ENCODE measurements at regions not wholly inside any gene's neighbourhood (a gene's known extent, or its start where the extent isn't known, plus 50 kb on each side); places are given as distances from the start of the nearest gene placed in this dataset.
A peak's percentile ranks its signal among the peaks of the same experiment; 100 is the strongest.

DNA sequence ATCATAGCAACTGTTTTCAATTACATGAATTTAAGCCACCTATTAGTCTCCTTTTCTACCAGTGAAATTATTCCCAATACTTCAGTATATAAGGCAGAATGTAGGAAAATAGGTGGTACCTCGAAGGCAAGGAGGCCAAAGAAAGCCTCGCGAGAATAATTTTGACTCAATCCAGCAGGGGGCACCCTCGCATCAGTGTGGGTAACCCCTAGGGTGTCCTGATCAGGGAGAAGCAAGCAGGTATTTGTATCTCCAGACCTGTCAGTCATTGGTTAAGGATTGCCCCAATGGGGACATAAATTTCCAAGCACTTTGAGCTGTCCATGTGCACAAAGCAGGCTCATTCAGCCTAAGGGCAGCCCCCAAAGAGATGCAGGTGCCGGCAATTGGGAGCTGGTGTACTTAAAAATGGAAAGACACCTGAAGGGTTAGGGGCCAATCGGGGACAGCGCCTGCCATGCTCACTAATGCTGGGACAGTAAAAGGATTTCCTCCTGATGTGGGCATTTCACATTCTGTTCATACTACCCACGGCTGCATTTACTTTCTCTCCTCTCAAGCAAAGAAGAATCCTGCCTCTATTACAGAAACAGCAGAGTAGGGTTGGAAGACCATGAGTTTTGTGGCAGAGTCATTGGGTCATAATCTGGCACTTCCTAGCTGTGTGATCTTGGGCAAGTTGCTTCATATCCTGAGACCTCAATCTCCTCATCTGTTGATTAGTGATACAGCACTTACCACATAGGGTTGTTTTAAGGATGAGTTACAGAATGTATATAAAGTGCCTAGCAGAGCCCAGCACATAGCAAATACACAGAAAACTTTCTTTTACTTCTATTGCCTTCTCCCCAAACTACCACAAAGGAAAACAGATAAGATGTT, 136.1 kb downstream of the ICOS start:
- Histone ChIP-seq H2AFZ (ENCODE audit: low read length) (no peak overlapping the region), H3K9me3 (ENCODE audit: low read length) (no peaks in the 10 kb centered on the region), H4K20me1 (ENCODE audit: insufficient read depth, low read length) (no peaks in the 10 kb centered on the region), H3K4me2 (ENCODE audit: low read length) (no peak overlapping the region), H3K36me3 (ENCODE audit: insufficient read depth, low read length) (no peaks in the 10 kb centered on the region), H3K9me2 (ENCODE audit: insufficient read depth, low read length) (no peaks in the 10 kb centered on the region), H3K27ac (ENCODE audit: low read depth, low read length, poor library complexity, severe bottlenecking) (no peak overlapping the region), H3K4me1 (ENCODE audit: insufficient read depth, low read length, poor library complexity, severe bottlenecking) (no peaks in the 10 kb centered on the region), H3K4me3 (ENCODE audit: low read depth, low read length, poor library complexity, severe bottlenecking) (no peak overlapping the region), H3K79me2 (ENCODE audit: insufficient read depth, low read depth, low read length) (no peaks in the 10 kb centered on the region)
- no TSS peak for BruUV-seq (replicated peaks)
- ChIA-PET POLR2A (interaction anchor here (1.0 kb wide), 1 partner anchor 28 kb away, joined by 3 read pairs; no protein-coding TSS in a partner anchor), CTCF (ENCODE audit: unreplicated experiment) (no interaction called here)
- DNase-seq (ENCODE audit: low spot score) = peak; percentile 47
- TF ChIP-seq EZH2phosphoT487 (IDR thresholded peaks at IDR 0.05; ENCODE audit: borderline replicate concordance, low read depth, low read length) (no peak), CTCF (conservative IDR thresholded peaks at IDR 0.05; ENCODE audit: low read length) (peak; percentile 87)
- intact Hi-C loops (cut with micrococcal nuclease; ENCODE audit: unreplicated experiment) = no loop called here

GRCh38 chr2:204074456-204074855, 137.9 kb downstream of the ICOS start:
- intact Hi-C loops (cut with micrococcal nuclease; ENCODE audit: unreplicated experiment) = no loop called here
- BruUV-seq (replicated peaks) = no TSS peak

More at GRCh38 chr2:204074456-204074855, 137.9 kb downstream of the ICOS start:
- Histone ChIP-seq H3K79me2 (ENCODE audit: insufficient read depth, low read depth, low read length) (no peaks in the 10 kb centered on the region), H3K9me3 (ENCODE audit: low read length) (no peaks in the 10 kb centered on the region), H3K4me3 (ENCODE audit: low read depth, low read length, poor library complexity, severe bottlenecking) (no peak overlapping the region), H3K4me1 (ENCODE audit: insufficient read depth, low read length, poor library complexity, severe bottlenecking) (no peaks in the 10 kb centered on the region), H3K36me3 (ENCODE audit: insufficient read depth, low read length) (no peaks in the 10 kb centered on the region), H3K4me2 (ENCODE audit: low read length) (no peak overlapping the region), H2AFZ (ENCODE audit: low read length) (no peak overlapping the region), H3K27ac (ENCODE audit: low read depth, low read length, poor library complexity, severe bottlenecking) (no peak overlapping the region), H4K20me1 (ENCODE audit: insufficient read depth, low read length) (no peaks in the 10 kb centered on the region), H3K9me2 (ENCODE audit: insufficient read depth, low read length) (no peaks in the 10 kb centered on the region)
- TF ChIP-seq CTCF (conservative IDR thresholded peaks at IDR 0.05; ENCODE audit: low read length) = no peak
- TF ChIP-seq EZH2phosphoT487 (IDR thresholded peaks at IDR 0.05; ENCODE audit: borderline replicate concordance, low read depth, low read length) = no peak
- DNase-seq (ENCODE audit: low spot score) = no peak
- ChIA-PET POLR2A (no interaction called here), CTCF (ENCODE audit: unreplicated experiment) (interaction anchor here (1.5 kb wide), 1 partner anchor 67 kb away, joined by 3 read pairs; no protein-coding TSS in a partner anchor)
